ENCODE measurements at regions not wholly inside any gene's neighbourhood (a gene's known extent, or its start where the extent isn't known, plus 50 kb on each side); places are given as distances from the start of the nearest gene placed in this dataset.

- no peak for DNase-seq (ENCODE audit: low read depth in 1 of 2, low spot score in 1 of 2)
- 41% methylated on average over 4 of the region's 4 CpGs for WGBS (ENCODE audit: missing lambda C conversion rate)
- FAIRE-seq = no peak
- Histone ChIP-seq H3K4me2 (no peak overlapping the region), H3K4me1 (no peaks in the 10 kb centered on the region), H3K4me3 (no peak overlapping the region), H3K9me3 (no peaks in the 10 kb centered on the region), H3K27ac (no peak overlapping the region)
- TF ChIP-seq, protein P1, sequence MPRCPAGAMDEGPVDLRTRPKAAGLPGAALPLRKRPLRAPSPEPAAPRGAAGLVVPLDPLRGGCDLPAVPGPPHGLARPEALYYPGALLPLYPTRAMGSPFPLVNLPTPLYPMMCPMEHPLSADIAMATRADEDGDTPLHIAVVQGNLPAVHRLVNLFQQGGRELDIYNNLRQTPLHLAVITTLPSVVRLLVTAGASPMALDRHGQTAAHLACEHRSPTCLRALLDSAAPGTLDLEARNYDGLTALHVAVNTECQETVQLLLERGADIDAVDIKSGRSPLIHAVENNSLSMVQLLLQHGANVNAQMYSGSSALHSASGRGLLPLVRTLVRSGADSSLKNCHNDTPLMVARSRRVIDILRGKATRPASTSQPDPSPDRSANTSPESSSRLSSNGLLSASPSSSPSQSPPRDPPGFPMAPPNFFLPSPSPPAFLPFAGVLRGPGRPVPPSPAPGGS (IDR thresholded peaks at IDR 0.05) = no peak
- TF ChIP-seq POLR2AphosphoS2 (conservative IDR thresholded peaks at IDR 0.05; ENCODE audit: low read length) (no peak), NR3C1 (IDR thresholded peaks at IDR 0.05) (no peak), HOXB13 (CRISPR knock-in tag; IDR thresholded peaks at IDR 0.05; ENCODE audit: low read depth) (no peak), FOSB (CRISPR knock-in tag; IDR thresholded peaks at IDR 0.05) (no peak), ELK1 (IDR thresholded peaks at IDR 0.05; ENCODE audit: low read depth, low read length) (no peak), EHF (CRISPR knock-in tag; IDR thresholded peaks at IDR 0.05) (no peak), ZNF302 (CRISPR knock-in tag; IDR thresholded peaks at IDR 0.05) (no peak), GATA3 (IDR thresholded peaks at IDR 0.05; ENCODE audit: borderline replicate concordance) (no peak), POLR2A (IDR thresholded peaks at IDR 0.05; ENCODE audit: low read length) (no peak), EP300 (IDR thresholded peaks at IDR 0.05) (no peak), TFCP2L1 (CRISPR knock-in tag; IDR thresholded peaks at IDR 0.05) (no peak), TP53 (CRISPR knock-in tag; IDR thresholded peaks at IDR 0.05) (no peak), JUN (IDR thresholded peaks at IDR 0.05) (no peak), PHF8 (IDR thresholded peaks at IDR 0.05; ENCODE audit: borderline replicate concordance, low read depth) (no peak)
- TF ChIP-seq, protein P2, sequence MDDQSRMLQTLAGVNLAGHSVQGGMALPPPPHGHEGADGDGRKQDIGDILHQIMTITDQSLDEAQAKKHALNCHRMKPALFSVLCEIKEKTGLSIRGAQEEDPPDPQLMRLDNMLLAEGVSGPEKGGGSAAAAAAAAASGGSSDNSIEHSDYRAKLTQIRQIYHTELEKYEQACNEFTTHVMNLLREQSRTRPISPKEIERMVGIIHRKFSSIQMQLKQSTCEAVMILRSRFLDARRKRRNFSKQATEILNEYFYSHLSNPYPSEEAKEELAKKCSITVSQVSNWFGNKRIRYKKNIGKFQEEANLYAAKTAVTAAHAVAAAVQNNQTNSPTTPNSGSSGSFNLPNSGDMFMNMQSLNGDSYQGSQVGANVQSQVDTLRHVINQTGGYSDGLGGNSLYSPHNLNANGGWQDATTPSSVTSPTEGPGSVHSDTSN (IDR thresholded peaks at IDR 0.05) = no peak
- TF ChIP-seq, protein P3, sequence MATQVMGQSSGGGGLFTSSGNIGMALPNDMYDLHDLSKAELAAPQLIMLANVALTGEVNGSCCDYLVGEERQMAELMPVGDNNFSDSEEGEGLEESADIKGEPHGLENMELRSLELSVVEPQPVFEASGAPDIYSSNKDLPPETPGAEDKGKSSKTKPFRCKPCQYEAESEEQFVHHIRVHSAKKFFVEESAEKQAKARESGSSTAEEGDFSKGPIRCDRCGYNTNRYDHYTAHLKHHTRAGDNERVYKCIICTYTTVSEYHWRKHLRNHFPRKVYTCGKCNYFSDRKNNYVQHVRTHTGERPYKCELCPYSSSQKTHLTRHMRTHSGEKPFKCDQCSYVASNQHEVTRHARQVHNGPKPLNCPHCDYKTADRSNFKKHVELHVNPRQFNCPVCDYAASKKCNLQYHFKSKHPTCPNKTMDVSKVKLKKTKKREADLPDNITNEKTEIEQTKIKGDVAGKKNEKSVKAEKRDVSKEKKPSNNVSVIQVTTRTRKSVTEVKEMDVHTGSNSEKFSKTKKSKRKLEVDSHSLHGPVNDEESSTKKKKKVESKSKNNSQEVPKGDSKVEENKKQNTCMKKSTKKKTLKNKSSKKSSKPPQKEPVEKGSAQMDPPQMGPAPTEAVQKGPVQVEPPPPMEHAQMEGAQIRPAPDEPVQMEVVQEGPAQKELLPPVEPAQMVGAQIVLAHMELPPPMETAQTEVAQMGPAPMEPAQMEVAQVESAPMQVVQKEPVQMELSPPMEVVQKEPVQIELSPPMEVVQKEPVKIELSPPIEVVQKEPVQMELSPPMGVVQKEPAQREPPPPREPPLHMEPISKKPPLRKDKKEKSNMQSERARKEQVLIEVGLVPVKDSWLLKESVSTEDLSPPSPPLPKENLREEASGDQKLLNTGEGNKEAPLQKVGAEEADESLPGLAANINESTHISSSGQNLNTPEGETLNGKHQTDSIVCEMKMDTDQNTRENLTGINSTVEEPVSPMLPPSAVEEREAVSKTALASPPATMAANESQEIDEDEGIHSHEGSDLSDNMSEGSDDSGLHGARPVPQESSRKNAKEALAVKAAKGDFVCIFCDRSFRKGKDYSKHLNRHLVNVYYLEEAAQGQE (IDR thresholded peaks at IDR 0.05) = no peak
- TF ChIP-seq, protein P4, sequence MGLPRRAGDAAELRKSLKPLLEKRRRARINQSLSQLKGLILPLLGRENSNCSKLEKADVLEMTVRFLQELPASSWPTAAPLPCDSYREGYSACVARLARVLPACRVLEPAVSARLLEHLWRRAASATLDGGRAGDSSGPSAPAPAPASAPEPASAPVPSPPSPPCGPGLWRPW (IDR thresholded peaks at IDR 0.05) = no peak
- ChIA-PET POLR2A (no interaction called here), CTCF (no interaction called here)
- ATAC-seq = no peak
Measured at GRCh38 chr18:30492552-30493129, 549.9 kb downstream of the DSC3 start.

DNA sequence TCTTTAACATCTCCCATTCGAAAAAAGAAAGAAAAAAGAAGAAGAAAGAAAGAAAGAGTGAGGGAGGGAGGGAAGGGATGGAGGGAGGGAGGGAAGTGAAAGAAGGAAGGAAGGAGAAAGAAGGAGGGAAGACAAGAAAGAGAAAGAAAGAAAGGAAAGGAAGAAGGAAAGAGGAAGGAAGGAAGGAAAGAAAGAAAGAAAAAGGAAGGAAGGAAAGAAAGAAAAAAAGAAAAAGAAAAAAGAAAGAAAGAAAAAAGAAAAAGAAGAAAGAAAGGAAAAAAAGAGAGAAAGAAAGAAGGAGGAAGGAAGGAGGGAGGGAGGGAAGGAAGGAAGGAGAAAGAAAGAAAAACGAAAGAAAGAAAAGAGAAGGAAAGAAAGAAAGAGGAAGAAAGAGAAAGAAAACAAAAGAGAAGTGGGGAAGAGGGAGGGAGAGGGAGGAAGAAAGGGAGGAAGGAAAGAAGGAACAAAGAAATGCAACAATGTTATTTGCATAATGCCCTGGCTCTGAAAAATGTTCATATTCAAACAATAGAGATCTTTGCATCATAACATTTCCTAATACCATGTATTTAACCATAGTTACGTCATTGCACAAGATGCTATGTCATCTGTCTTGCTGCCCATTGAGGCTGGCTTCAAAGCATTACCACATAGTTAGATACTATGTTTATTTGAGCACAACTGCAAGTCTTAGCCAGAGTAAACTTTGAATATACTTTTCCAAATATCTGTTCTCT is 550.6 kb downstream of the DSC3 start:
- Histone ChIP-seq H3K4me1 (no peaks in the 10 kb centered on the region), H3K4me3 (no peak overlapping the region), H3K27ac (no peak overlapping the region), H3K4me2 (no peak overlapping the region), H3K9me3 (no peaks in the 10 kb centered on the region)
- WGBS (ENCODE audit: missing lambda C conversion rate) = 13% methylated on average over 3 of the region's 3 CpGs
- FAIRE-seq = no peak
- no peak for ATAC-seq
- CTCF ChIA-PET = no interaction called here
- POLR2A ChIA-PET = no interaction called here
- no peak for DNase-seq (ENCODE audit: low read depth in 1 of 2, low spot score in 1 of 2)
- no peak for TF ChIP-seq ZFP36 (IDR thresholded peaks at IDR 0.05; ENCODE audit: borderline replicate concordance, partially characterized antibody)
- TF ChIP-seq RCOR1 (IDR thresholded peaks at IDR 0.05; ENCODE audit: low read depth, low read length) = no peak
- no peak for TF ChIP-seq NPAS2 (CRISPR knock-in tag; IDR thresholded peaks at IDR 0.05; ENCODE audit: borderline replicate concordance)
- TF ChIP-seq, protein P4 (IDR thresholded peaks at IDR 0.05) = no peak
- no peak for TF ChIP-seq RFX5 (IDR thresholded peaks at IDR 0.05)
- no peak for TF ChIP-seq E2F6 (IDR thresholded peaks at IDR 0.05; ENCODE audit: borderline replicate concordance, low read depth)
- TF ChIP-seq POLR2A (IDR thresholded peaks at IDR 0.05; ENCODE audit: low read length) = no peak
- no peak for TF ChIP-seq SMC3 (IDR thresholded peaks at IDR 0.05)
- TF ChIP-seq ZNF302 (CRISPR knock-in tag; IDR thresholded peaks at IDR 0.05) = no peak
- TF ChIP-seq, protein P2 (IDR thresholded peaks at IDR 0.05) = no peak
